Mucosa of descending colon (tissue), 3 donors: ENCODE measurements at regions not wholly inside any gene's neighbourhood (a gene's known extent, or its start where the extent isn't known, plus 50 kb on each side); places are given as distances from the start of the nearest gene placed in this dataset.
A peak's percentile ranks its signal among the peaks of the same experiment; 100 is the strongest.

Source experiments
- ATAC-seq: fragments of 200-7000 bp; cut with Tn5 transposase; one replicate; pipeline ENCODE4 v1.9.1; 2020; ENCODE audit warnings: mild to moderate bottlenecking, moderate library complexity
- DNase-seq, 3 donors: peaks; one replicate each; pipeline ENCODE4 v3.0.0-alpha.2; 2020
- H3K36me3 ChIP-seq: fragments of 200-600 bp; one replicate; pipeline ENCODE4 v1.8.0; 2021; ENCODE audit warnings: low read depth, mild to moderate bottlenecking
- H3K4me1 ChIP-seq: fragments of 200-600 bp; one replicate; pipeline ENCODE4 v1.8.0; 2021; ENCODE audit warnings: low read depth, mild to moderate bottlenecking
- H3K4me3 ChIP-seq: fragments of 200-600 bp; one replicate; pipeline ENCODE4 v1.8.0; 2021; ENCODE audit warnings: mild to moderate bottlenecking
- H3K9me3 ChIP-seq: fragments of 200-600 bp; one replicate; pipeline ENCODE4 v1.8.0; 2021; ENCODE audit warnings: mild to moderate bottlenecking
- CTCF ChIP-seq: fragments of 200-600 bp; IDR thresholded peaks from one replicate; pipeline ENCODE4 v1.8.0; 2022; ENCODE audit warnings: antibody characterized with exemption, mild to moderate bottlenecking
- intact Hi-C, 2 donors: fragments of 100-400 bp; cut with DNase I in 1 of 2; cut with micrococcal nuclease in 1 of 2; formaldehyde crosslinking; loops; one replicate each; pipeline versions ENCODE4 v1.11.0 to v1.11.1; 2022; cut with DNase I, micrococcal nuclease
- donor health status: DM: no; HTN: no; CAD: no; lungs with moderate emphysema.
- donor health status: DM: no; HTN: no; CAD: no.
- donor health status: DM: no; HTN: yes; CAD: no.

- no peak overlapping the region for H3K4me3 ChIP-seq
- H3K36me3 ChIP-seq: no peaks in the 10 kb centered on the region
- TF ChIP-seq CTCF: no peak
- H3K4me1 ChIP-seq: peaks cover 17% of the 10 kb centered on the region
- no peak for ATAC-seq
- intact Hi-C loops: loop anchor here in 1 of 2 donors (10.0 kb wide), 1 partner anchor 93 kb away; the partner anchor contains the start of gene CEBPB
- DNase-seq: peak in 1 of 3 donors; percentile 27
- no peaks in the 10 kb centered on the region for H3K9me3 ChIP-seq
These were observed 96.9 kb downstream of the CEBPB start for GRCh38 chr20:50287512-50287911.

- peak in 1 of 3 donors; percentile 25 for DNase-seq
- ATAC-seq: no peak
- no peaks in the 10 kb centered on the region for H3K9me3 ChIP-seq
- H3K36me3 ChIP-seq: no peaks in the 10 kb centered on the region
- H3K4me3 ChIP-seq: no peak overlapping the region
- intact Hi-C loops: loop anchor here in 1 of 2 donors (10.0 kb wide), 1 partner anchor 93 kb away; the partner anchor contains the start of gene CEBPB
- TF ChIP-seq CTCF: no peak
- H3K4me1 ChIP-seq: peaks cover 18% of the 10 kb centered on the region
These were observed 97.5 kb downstream of the CEBPB start for GRCh38 chr20:50288128-50288623.

- no peak for DNase-seq
- intact Hi-C loops: loop anchor here in 1 of 2 donors (10.0 kb wide), 1 partner anchor 95 kb away; the partner anchor contains the start of gene CEBPB
- no peak for ATAC-seq
- no peaks in the 10 kb centered on the region for H3K9me3 ChIP-seq
- H3K36me3 ChIP-seq: no peaks in the 10 kb centered on the region
- peaks cover 11% of the 10 kb centered on the region for H3K4me1 ChIP-seq
- no peak for TF ChIP-seq CTCF
- H3K4me3 ChIP-seq: no peak overlapping the region
These were observed 99.0 kb downstream of the CEBPB start for GRCh38 chr20:50289581-50289980.

GRCh38 chr20:50290112-50290511 lies 99.5 kb downstream of the CEBPB start:
- H3K9me3 ChIP-seq: no peaks in the 10 kb centered on the region
- DNase-seq: no peak
- H3K36me3 ChIP-seq: no peaks in the 10 kb centered on the region
- peaks cover 7% of the 10 kb centered on the region for H3K4me1 ChIP-seq
- no peak overlapping the region for H3K4me3 ChIP-seq
- no peak for ATAC-seq
- intact Hi-C loops: no loop called here
- no peak for TF ChIP-seq CTCF

GRCh38 chr20:50290808-50291207 lies 100.2 kb downstream of the CEBPB start:
- no peak for ATAC-seq
- DNase-seq: no peak
- peaks cover 4% of the 10 kb centered on the region for H3K4me1 ChIP-seq
- no peak for TF ChIP-seq CTCF
- H3K36me3 ChIP-seq: no peaks in the 10 kb centered on the region
- H3K9me3 ChIP-seq: no peaks in the 10 kb centered on the region
- intact Hi-C loops: no loop called here
- no peak overlapping the region for H3K4me3 ChIP-seq
